ENCODE measurements at regions not wholly inside any gene's neighbourhood (a gene's known extent, or its start where the extent isn't known, plus 50 kb on each side); places are given as distances from the start of the nearest gene placed in this dataset.

DNA sequence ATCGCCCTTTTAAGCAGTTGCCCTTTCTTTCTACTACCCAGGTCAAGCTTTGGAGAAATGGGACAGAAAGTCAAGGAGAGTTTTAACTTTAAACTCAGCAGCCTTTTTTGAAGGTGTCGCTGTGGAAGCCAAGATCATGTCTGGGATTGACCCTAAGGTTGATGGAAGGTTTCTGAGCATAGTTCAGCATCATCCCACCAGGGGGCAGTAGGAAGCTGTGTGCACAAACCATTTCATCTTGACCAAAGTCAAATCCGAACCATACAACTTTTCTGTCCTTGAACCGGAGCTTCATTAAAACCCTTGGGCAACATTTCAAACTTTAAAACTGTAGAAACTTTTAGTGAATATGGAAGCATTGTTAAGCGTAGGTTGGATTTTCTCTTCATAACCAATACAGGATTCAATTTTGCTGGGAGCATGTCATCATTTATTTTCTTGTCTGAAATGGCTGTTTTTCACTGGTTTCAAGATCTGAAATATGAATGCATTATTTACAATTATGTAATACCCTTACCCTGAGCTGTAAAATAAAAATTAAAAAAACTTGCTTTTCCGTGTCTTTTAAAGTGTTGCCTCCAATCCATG, 214.4 kb upstream of the KIAA1217 start:
- WGBS, 2 donors, result 22 to 29% methylated on average over 6 of the region's 6 CpGs
- no peak overlapping the region for H3K4me3 ChIP-seq
- no peaks in the 10 kb centered on the region for H3K36me3 ChIP-seq (replicated peaks in 1 of 2; ENCODE audit: insufficient read depth in 1 of 2, low read depth in 2 of 2)
- no peak for TF ChIP-seq POLR2A (IDR thresholded peaks at IDR 0.05)
- TF ChIP-seq, protein P1, sequence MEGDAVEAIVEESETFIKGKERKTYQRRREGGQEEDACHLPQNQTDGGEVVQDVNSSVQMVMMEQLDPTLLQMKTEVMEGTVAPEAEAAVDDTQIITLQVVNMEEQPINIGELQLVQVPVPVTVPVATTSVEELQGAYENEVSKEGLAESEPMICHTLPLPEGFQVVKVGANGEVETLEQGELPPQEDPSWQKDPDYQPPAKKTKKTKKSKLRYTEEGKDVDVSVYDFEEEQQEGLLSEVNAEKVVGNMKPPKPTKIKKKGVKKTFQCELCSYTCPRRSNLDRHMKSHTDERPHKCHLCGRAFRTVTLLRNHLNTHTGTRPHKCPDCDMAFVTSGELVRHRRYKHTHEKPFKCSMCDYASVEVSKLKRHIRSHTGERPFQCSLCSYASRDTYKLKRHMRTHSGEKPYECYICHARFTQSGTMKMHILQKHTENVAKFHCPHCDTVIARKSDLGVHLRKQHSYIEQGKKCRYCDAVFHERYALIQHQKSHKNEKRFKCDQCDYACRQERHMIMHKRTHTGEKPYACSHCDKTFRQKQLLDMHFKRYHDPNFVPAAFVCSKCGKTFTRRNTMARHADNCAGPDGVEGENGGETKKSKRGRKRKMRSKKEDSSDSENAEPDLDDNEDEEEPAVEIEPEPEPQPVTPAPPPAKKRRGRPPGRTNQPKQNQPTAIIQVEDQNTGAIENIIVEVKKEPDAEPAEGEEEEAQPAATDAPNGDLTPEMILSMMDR (IDR thresholded peaks at IDR 0.05), result peak; percentile 69 to 94 (median 91)
- intact Hi-C loops (cut with DNase I), result loop anchor here (2.0 to 10.0 kb wide), 3 partner anchors 202 to 520 kb away; no protein-coding TSS in a partner anchor
- no peaks in the 10 kb centered on the region for H3K9me3 ChIP-seq
- ATAC-seq (peak; percentile 77), DNase-seq (peak; percentile 73 to 86 (median 78))
- H3K27ac ChIP-seq, result no peak overlapping the region
- no peaks in the 10 kb centered on the region for H3K27me3 ChIP-seq
- no peaks in the 10 kb centered on the region for H3K4me1 ChIP-seq

DNA sequence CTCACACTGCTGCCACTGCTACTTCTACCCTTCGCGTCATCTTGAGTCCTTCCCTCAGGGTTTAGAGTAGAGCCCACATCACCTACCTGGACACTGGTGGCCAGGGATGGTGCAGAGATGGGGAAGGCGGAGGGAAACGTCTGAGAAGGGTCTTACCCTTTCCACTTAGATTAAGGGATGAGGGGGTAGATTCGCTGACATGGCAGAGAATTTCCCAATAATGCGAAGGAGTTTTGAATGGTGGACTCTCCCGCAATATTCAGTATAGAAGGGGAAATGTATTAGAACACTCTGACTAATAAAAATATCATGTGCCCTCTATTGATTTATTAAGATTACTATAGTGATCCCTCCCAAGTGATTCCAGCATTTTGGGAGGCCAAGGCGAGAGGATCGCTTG, 209.5 kb upstream of the KIAA1217 start:
- ATAC-seq, result no peak
- H3K9me3 ChIP-seq, result no peaks in the 10 kb centered on the region
- no peak overlapping the region for H3K27ac ChIP-seq
- 90 to 94% methylated on average over 9 of the region's 9 CpGs for WGBS, 2 donors
- no peaks in the 10 kb centered on the region for H3K4me1 ChIP-seq
- TF ChIP-seq, protein P1 (IDR thresholded peaks at IDR 0.05), result no peak
- TF ChIP-seq POLR2A (IDR thresholded peaks at IDR 0.05), result no peak
- DNase-seq, result no peak
- H3K4me3 ChIP-seq, result no peak overlapping the region
- intact Hi-C loops (cut with DNase I), result loop anchor here (10.0 kb wide), 1 partner anchor 515 kb away; no protein-coding TSS in a partner anchor
- no peaks in the 10 kb centered on the region for H3K36me3 ChIP-seq (replicated peaks in 1 of 2; ENCODE audit: insufficient read depth in 1 of 2, low read depth in 2 of 2)
- H3K27me3 ChIP-seq, result no peaks in the 10 kb centered on the region

DNA sequence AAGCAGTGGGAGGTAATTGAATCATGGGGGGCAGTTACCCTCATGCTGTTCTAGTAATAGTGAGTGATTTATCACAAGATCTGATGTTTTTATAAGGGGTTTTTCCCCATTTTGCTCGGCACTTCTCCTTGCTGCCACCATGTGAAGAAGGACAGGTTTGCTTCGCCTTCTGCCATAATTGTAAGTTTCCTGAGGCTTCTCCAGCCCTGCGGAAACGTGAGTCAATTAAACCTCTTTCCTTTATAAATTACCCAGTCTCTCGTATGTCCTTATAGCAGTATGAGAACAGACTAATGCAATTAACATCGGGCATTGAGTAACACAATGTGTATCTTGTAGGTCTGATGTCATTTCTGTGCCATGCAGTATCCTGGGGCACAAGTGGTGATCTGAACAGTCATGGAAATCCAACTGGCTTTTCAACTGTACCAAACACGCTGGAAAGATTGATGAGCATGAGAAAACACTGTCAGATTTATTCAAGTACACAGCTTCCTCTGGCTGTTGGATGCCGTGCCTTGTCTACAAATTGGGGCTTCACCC, 208.6 kb upstream of the KIAA1217 start:
- WGBS, 2 donors, result 76 to 81% methylated on average over 8 of the region's 8 CpGs
- Histone ChIP-seq H3K4me3 (no peak overlapping the region), H3K9me3 (no peaks in the 10 kb centered on the region), H3K27ac (no peak overlapping the region), H3K4me1 (no peaks in the 10 kb centered on the region), H3K27me3 (no peaks in the 10 kb centered on the region), H3K36me3 (replicated peaks in 1 of 2; ENCODE audit: insufficient read depth in 1 of 2, low read depth in 2 of 2) (no peaks in the 10 kb centered on the region)
- TF ChIP-seq, protein P1 (IDR thresholded peaks at IDR 0.05), result no peak
- TF ChIP-seq POLR2A (IDR thresholded peaks at IDR 0.05), result no peak
- ATAC-seq (no peak), DNase-seq (no peak)
- intact Hi-C loops (cut with DNase I), result no loop called here

DNA sequence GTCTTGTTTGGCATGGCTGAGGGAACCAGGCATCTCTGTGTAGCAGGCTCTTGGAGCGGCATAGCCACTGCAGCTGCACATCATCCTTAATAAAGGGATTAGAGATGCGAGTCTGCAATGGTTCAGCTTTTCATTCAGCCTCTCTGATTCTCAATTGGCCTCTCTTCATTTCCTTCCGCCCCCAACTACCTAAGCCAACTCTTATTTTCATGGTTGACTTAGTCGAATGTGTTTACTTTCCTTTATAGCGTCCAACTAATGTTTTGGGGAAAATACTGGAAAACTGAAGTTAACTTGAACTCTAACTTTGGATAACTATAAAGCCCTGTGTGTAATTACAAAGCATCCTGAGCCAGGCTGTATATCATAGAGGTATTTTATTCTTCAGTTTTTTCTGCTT, 202.2 kb upstream of the KIAA1217 start:
- intact Hi-C loops (cut with DNase I), result no loop called here
- 86 to 92% methylated on average over 5 of the region's 5 CpGs for WGBS, 2 donors
- no peaks in the 10 kb centered on the region for H3K36me3 ChIP-seq (replicated peaks in 1 of 2; ENCODE audit: insufficient read depth in 1 of 2, low read depth in 2 of 2)
- TF ChIP-seq, protein P1 (IDR thresholded peaks at IDR 0.05), result no peak
- TF ChIP-seq POLR2A (IDR thresholded peaks at IDR 0.05), result no peak
- no peaks in the 10 kb centered on the region for H3K9me3 ChIP-seq
- H3K27ac ChIP-seq, result no peak overlapping the region
- H3K4me1 ChIP-seq, result no peaks in the 10 kb centered on the region
- no peak overlapping the region for H3K4me3 ChIP-seq
- ATAC-seq (no peak), DNase-seq (no peak)
- H3K27me3 ChIP-seq, result no peaks in the 10 kb centered on the region

DNA sequence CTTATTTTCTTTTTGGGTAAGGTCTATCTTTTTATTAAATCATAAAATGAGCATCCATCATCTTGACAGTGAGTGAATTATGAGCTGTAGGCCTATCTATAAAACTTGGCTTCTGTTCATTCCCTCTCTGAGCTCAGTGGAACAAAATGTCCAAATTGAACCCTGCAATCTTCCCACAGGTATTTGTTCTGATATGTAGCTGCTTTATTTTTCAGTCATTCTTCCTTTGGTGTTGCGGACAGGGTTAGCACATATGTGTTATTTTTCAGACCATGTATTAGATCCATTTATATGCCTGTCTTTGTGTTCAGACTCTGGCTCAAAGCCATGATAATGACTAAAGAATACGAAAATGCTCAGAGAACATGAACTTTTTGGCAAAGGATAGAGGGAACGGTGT, 201.6 kb upstream of the KIAA1217 start:
- TF ChIP-seq, protein P1 (IDR thresholded peaks at IDR 0.05), result no peak
- no peak for TF ChIP-seq POLR2A (IDR thresholded peaks at IDR 0.05)
- Histone ChIP-seq H3K4me3 (no peak overlapping the region), H3K36me3 (replicated peaks in 1 of 2; ENCODE audit: insufficient read depth in 1 of 2, low read depth in 2 of 2) (no peaks in the 10 kb centered on the region), H3K27ac (no peak overlapping the region), H3K9me3 (no peaks in the 10 kb centered on the region), H3K27me3 (no peaks in the 10 kb centered on the region), H3K4me1 (no peaks in the 10 kb centered on the region)
- intact Hi-C loops (cut with DNase I), result no loop called here
- WGBS, 2 donors, result 72 to 75% methylated on average over 3 of the region's 3 CpGs
- no peak for DNase-seq
- no peak for ATAC-seq

Measured in body of pancreas (tissue), 4 donors.